GM03348 (cell line): ENCODE measurements at regions not wholly inside any gene's neighbourhood (a gene's known extent, or its start where the extent isn't known, plus 50 kb on each side); places are given as distances from the start of the nearest gene placed in this dataset.

ENCODE experiments used
- DNase-seq: peaks from one replicate; pipeline ENCODE4 v3.0.0; 2012; ENCODE audit warnings: low spot score

DNA sequence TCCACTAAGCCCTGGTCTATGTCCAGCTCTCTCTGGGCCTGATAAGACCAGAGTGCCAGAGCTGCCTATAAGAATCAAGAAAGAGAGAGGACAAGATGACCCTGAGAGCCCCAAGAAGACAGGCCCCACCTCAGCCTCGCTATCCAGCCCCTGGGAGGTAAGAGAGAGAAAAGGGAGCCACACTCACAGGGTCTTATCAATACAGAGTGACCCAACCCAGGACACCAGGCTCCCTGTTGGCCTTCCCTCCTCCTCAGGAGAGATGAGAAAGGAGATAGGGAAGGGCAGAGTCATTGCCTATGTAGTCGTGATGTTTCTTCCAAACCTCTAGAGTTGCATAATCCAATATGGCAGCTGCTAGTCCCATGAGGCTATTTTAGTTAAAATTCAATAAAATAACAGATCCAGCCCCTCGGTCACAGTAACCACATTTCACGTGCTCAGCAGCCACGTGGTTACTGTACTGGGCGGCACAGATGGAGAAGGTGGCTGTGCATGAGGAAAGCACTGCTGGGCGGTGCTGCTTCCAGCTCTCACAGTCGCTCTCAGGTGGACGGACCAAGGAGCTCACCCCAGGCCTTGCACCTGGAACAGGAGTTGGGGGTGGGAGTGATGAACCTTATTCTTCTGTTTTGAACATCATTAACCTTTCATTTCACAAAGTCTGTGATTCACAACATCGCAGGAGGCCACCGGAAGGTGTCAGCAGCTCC, 525.8 kb downstream of the SHQ1 start:
- DNase-seq: no peak

DNA sequence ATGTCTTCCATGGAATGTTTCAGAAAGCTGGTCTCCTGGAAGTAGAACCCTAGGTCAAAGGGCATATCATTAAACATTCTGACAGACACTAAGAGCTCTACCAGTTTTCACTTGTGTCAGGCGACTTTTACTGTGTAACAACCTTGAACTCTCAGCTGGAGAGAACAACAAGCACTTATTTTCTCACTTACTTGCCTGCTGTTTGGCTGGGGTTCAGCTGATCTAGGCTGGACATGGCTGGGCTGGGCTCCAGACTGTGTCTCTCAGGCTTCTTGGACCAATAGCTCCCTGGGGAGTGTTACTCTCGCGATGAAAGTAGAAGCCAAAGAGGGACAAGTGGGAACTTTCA, 527.3 kb downstream of the SHQ1 start:
- no peak for DNase-seq

DNA sequence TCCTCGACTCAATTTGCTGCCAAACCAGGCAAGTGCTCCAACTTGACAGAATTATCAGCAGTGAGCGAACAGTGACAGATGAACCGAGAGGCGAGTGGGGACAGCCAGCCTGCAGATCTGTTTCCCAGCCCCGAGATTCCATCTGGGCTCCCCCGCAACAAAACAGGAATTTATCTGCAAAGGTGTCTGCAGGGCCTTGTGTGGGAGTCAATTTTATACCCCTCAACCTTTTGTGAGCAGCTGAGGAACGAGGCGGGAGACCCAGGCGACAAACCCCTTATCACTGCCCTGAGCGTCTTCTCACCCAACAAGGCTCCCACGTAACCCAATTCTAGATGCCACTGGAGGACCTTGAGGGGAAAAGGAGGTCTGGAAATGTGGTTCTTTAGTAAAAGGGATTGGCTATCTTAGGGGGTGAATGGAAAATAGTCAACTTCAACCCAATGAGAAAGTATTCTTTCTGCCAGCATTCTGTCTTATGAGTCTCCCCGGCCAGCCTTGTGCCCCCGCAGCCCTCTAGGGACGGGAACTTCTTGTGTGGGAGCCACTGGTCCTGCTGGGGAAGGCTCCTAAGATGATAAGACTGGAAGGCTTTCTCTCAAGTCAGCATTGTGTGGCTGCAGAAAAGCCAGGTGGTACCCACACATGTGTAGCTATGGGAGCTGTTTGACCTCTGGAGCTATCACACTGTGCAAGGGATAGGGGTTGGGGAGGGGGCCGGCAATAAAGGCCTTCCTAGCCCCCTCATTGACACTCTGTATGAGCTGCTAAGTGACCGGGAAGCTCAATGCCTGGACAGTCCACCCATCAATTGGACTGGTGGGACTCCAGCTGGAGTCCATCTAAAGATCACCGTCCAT, 527.9 kb downstream of the SHQ1 start:
- DNase-seq: no peak

DNA sequence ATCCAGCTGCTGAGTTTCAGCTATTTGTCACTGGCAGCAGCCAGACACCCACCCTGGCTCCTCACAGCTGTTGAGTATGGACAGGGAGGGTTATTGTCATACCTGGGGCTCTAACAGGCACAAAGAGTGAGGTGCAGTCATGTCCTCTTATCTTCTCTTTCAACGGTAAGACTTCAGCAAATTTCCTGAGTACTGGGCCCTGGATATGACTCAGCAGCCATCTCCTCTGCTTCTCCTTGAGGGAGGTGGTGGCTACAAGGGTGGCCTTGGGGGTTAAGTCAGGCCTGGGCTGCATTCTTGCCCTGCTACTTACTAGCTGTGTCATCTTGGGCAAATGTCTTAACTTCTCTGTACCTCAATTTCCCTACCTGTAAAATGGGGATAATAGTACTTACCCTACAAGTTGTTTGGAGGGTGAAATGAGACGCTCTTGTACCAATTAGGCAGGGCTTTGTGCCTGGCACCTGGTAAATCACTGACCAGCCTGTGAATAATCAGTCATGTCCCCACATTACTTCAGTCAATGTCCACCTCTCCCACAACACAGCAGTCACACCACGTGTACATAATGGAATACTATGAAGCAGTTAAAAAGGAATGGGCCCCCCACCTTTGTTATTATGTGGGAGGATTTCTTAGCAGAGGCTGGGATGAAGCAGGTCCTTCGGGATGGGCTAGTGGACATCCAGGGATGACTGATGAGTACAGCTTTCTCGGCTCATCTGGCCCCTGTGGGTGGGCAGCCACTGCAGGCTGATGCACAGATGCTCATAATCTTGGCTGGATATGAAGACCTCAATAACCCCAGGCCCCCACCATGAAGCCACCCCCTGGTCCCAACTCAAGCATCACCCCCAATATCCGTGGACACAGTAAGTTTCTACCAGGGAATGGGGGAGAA, 528.8 kb downstream of the SHQ1 start:
- DNase-seq: peak; percentile 42

DNA sequence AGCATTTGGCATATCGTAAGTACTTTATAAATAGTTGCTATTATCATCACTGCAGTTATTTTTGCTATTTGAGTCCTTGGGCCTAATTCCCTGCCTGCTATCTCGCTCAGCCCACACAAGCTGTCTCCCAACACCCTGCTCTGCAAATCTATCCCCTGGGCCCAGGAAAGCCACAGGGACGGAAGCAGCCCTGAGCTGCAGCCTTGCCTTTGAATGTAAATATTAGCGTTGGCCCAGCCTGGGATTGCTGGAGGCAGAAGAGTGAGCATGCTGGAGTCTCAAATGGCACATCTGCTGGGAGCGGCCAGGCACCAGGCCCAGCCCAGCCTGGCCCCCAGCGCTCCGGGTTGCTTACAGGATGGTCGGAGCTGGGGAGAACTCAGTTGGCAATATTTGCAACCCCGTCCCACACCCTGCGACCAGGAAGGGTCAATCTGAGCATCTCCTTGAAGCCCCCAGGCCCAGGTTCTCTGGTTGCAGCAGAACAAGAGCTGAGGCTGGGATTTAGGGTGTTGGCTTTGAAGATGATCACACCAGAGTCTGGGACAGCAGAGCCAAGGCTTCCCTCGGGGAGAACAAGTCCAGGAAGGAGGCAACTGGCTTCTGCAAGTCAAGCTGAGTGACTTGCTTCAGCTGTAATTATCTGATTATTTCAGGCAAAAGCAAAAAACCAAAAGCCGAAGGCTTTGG, 529.6 kb downstream of the SHQ1 start:
- DNase-seq: no peak

DNA sequence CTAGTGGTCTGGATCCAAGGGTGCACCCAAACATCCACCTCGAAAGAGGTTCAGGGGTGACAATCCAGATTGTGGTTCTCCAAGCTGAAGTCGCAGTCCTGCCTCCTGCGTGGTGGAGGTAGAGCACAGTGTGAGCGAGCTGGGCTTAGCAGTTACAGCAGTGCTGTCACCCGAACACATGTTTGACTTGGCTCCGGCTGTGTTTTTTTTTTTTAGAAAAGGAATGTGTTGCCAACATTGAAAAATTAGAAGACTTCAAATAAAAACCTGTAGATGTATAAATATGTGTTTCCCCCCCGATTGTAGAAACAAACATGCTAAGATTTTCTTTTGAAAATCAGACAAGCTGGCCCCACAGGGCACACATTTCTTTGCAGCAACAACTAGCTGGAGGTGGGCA, 530.8 kb downstream of the SHQ1 start:
- DNase-seq: peak; percentile 39

DNA sequence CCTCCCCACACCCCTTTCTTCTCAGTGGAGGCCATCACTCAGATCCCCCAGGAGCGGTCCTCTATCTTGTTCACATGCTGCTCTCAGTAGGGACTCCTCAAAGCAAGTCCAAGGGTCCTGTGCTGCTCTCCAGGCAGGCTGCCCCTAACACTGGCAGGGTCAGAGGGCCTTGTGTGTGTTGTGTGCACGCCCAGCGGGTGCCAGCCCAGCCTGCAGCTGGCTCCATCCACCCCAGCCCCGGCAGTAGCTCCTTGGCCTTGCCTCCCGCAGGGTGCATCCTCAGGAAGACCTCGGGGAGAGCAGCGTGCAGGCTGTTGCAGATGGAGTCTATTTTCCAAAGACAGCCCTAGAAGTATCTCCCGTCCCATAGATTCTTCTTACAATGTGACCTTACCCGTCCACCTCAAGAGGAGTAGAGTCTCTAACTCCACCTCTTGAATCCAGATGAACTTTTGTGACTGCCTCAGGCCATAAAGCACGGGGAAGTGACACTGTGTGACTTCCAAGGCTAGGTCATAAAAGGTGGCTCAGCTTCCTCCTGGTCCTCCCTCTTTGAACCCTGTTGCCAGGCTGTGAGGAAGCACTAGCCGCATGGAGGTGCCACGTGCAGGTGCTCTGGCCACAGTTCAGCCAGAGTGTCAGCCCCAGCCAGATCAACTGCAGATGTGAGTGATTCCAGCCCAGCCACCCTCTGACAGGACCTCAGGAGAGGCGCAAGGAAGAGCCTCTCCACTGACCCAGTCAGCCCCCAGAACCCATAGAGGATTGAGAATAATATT, 531.6 kb downstream of the SHQ1 start:
- no peak for DNase-seq

DNA sequence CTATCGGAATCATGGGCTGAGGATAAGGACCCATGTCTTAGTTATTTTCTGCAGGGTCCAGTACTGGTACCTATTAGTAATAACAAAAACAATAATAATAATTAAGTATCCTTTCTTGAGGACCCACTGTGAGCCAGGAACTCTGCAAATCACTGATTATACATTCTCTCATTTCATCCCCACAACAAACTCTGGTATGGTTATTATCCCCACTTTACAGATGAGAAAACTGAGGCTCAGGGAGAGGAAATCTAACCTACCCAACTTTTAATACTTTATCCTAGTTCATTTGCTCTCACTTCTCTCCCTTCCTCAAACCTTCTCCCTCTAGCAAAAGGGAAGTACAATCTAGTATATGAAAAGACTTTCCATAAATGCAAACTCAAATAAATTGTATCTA, 528.4 kb upstream of the PROK2 start:
- DNase-seq: no peak

DNA sequence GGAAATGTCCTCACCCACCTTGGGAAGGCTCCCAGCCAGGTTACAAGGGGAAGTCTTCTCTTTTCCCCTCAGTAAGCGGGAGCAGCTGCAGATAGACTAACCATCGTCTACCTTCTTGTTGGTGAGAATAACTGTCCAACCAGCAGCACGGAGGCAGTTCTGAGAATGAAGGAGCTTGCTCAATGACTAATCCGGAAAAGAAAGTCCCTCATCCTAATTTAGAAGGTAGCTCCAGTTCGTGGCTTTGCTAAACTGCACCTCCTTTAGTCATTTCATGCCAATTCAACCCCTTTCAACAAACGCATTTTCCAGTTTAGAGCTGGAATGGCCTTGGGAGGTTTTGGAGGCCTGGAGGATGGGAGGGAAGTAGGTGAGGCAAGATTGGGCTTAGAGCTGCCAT, 527.4 kb upstream of the PROK2 start:
- no peak for DNase-seq

DNA sequence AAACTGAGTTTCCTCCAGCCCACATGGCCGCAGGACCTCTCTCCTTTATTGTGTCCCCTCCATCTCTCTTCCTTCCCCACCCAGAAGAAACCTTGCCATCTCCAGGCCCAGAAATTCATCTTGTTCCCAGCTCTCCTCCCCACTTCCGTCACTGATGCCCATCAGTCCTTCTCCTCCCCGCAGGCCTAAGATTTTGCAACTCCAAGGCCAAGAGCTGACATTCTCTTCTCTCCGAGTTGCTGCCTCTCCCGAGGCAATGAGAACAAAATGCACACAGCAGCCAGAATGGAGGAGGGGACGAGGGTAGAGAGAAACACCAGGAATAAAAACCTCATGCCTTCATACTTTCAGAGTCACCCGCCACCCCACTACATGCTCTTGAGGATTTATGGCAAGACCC, 526.5 kb upstream of the PROK2 start:
- DNase-seq: no peak

DNA sequence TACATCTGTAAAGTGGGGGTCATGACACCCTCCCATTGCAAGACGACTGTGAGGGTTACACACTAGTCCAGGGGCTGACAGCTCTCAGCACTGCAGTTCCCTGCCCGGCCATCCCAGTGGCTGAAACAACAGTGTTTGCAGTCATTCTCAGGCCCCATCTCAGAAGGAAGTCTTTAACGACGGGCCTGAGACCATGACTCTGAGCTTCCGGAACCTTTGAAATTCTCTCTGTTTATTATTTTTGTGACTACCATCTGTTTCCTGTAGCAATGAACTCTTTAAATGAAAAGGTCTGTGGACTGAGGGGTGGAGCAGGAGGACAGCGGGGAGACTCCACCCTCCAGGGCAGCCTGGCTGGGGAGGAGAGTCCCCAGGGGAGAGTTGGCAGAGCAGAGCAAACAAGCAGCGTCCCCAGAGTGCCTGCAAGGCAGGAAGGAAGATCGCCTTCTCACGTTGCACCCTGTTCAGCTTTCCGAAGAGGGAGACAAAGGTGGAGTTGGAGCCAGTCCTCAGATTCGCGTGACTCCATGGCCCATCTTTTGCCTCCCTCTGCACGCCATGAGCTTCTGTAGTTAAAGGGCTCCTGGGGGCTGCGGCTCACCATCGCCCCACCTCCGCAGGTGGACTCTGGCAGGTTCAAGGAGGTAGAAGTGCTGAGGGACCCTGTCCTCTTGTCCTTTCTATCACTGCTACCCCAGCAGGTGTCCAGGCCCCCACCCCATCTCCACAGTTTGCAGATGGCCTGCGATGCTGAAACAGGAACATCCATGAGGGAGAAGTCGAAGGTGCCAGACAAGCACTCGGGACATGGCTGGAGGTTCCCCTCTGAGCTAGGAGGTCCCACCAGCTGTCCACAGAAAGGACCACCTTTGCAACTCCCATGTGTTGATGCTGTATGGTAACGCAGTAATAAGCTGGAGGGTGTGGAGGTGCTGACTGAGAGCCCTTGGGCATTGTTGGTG, 525.8 kb upstream of the PROK2 start:
- peak; percentile 86 for DNase-seq

DNA sequence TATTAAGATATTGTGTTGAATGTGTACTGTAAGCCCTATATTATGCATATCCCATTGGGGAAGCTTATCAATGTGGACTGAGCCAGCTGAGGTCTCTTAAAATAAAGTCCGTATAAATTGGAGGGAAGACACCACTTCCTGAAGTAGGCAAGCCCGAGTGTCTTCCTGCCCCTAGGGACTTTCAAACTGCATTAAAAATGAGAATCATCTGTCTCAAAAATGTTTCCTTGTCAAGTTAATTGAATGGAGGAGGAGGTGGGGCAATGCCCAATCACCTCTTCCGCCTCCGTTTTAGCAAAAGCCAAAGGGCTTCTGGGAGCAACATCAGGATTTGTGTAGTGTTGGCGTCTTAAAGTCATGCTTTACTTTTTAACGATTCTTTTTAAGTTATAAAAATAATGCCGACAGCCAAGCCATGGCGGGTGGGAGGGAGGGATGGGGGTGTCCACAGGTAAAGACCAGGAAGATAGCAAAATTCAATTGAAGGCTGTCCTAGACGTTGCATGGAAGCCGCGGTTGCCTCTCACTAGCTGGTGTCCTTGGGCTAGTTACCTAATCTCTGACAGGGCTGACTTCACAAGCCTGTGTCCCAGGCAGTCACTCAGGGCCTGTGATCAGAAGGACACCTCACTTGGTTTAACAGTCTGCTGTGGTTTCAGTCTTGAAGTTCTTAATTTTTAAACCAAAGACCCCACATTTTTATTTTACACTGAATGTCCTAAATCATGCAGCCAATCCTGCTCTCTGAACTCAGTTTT, 524.9 kb upstream of the PROK2 start:
- no peak for DNase-seq

DNA sequence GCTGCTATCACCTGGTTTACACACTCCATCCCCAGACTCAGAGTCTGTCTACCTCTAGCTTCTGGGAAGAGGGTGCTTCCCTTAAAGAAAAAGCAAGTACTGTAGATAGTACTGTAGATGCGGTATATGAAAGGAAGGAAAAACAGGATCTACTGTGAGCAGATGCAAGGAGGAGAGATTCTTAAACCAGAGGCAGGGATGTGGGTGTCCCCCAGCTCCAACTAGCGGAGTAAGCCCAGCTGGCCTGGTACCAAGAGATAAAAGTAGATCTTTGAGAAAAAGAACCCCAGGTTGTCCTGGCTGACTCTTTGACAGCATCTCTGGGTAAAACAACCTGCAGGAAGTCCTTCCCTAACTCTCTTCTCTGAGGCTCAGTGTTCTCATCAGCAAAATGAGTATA, 523.7 kb upstream of the PROK2 start:
- DNase-seq: no peak

DNA sequence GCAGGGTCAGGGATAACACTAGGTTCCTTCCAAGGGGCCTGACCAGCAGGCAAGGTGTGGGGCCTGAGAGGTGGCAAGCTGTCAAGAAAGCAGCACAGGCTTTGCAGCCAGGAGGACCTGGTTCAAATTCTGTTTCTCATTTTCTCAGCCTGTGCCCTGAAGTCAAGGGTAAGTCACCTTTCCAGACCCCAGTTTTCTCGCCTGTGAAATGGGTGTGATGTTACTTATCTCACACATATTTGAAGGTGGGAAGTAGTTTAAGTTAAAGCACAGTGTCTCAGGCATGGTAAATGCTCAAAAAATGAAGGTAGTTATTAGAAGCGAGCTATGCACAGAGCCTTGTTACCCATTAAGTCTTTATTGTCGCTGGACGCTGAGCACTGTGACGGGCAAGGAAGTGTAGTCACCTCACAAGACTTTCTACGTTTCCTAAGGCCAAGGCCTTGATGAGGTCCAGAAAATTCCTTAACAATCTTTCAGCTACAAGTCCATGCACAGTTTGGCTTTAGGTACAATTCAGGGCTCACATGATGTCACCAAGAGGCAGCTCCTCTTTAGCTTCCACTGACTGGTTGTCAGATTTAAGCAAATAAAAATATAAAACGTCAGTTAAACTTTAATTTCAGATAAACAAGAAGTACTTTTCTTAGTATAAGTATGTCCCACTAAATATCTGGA, 522.6 kb upstream of the PROK2 start:
- DNase-seq: no peak

DNA sequence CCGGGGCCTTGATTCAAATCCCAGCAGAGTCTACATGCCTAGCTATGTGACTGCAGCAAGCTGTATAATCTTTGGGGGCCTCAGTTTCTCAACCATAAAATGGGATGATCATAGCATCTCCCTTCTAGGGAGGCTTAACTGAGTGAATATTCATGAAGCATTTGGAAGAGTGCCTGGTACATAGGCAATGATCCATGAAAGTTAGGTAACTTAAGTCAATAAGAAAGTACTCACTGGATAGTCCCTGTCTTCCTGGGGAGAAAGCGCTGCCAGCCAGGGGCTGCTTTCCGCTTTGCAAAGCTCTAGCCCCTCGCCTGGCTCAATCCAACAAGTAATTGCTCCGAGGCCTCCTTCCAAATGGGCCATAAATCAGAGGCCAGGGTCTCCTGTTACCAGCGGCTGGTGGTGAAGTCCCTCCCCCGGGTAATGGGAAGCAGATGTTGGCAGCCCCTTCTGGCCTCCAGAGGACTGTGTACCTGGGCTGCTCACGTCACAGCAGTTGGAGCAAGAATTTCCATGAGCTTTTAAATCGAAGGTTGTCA, 521.9 kb upstream of the PROK2 start:
- DNase-seq: no peak

DNA sequence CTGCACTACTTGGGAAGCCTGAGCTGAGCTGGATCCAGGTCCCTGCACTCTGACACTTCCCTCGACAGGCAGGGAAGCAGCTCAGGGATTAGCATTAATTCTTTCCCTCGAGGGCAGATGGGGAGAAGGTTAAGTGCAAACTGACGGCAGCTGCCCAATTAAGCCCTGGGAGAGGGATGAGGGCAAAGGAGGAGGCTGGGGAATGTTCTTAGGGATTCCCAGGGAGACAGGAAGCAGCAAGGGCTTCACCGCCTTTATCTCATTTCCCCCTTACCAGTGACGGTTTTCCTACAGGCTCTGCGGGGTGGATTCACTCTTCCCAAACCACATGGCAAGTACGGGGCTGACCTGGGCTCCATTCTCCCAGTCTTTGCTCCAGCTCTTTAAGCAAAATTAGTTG, 519.0 kb upstream of the PROK2 start:
- no peak for DNase-seq

DNA sequence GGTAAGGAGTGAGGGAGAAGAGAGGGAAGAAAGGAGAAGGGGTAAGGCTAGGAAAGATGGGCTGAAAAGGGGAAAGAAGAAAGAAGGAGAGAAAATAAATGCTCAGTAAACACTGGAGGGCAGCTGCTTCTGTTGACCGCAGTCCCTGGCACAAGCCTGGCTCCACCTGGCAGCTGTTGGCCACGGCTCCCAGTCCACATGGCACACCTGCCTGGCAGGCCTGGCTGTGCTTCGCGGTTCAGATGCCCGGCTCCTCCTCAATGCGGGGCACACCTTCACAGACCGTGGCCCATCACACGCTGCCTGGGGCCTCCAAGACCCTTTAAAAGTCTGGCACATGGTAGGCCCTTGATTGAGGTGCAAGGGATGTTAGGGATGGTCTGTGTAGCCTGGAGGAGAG, 516.8 kb upstream of the PROK2 start:
- DNase-seq: no peak

DNA sequence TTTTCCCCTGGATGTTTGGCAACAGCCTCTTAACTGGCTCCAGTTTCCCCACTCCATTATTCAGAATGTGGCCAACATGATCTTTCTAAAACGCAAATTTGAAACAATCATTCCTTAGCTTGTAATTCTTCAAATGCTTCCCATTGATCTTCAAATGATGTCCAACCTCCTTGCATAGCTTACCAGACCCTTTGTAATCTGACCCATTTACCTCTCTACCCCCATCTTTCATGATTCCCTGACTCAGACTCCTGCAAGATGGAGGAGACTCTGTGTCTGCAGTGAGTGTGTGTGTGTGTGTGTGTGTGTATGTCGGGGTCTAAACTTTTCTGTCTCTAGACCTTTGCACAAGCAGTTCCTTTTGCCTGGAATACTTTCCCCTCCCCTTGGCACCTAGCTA, 515.7 kb upstream of the PROK2 start:
- no peak for DNase-seq

DNA sequence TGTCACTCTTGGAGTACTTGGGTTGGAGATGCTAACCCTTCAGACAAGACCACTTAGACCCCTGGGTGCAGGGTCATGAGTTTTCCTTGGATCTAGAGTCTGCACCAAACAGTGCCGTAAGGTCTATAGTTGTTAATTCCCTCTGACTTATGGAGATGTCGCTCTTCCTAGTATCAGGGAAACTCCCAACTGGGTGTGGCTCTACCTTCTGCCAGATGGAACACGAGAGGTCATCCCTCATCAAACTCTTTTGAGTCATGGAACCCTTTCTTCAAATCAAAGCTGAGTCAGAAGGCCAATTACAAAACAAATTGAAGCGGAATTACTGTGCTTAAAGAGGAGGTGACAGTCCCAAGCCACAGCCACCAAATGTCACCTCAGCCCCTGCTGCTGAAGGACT, 514.9 kb upstream of the PROK2 start:
- DNase-seq: no peak
